ENCODE measurements at regions not wholly inside any gene's neighbourhood (a gene's known extent, or its start where the extent isn't known, plus 50 kb on each side); places are given as distances from the start of the nearest gene placed in this dataset.

DNA sequence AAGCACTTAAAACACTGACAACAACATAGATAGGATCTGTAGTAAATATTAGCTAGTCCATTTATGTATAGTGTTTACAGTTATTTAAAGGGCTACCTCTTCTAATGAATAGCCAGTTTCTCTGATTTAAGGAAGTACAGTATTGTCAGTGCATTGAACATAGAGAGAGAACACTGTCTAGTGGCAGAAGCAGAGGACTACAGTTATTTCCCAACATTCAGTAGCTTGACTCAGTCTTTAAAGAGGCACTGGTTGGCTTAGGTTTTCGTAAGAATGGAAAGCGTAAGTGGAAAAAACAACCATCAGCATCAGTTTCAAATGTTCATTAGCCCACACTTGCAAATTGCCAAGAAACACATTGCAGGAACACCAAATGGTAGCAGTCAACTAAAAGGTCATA is 125.0 kb upstream of the HMGA2 start:
- DNase-seq (ENCODE audit: low read depth): no peak
- POLR2A ChIA-PET: interaction anchor here (0.7 kb wide), 1 partner anchor 42 kb away, joined by 3 read pairs; no protein-coding TSS in a partner anchor

GRCh38 chr12:65703176-65703575 is 121.1 kb upstream of the HMGA2 start:
- no peaks in the 10 kb centered on the region for H3K27me3 ChIP-seq (ENCODE audit: control insufficient read depth, insufficient read depth, low read length)
- ChIA-PET CTCF (no interaction called here), POLR2A (no interaction called here)
- no peak for DNase-seq (ENCODE audit: low read depth)
- no peak overlapping the region for H3K4me3 ChIP-seq (ENCODE audit: low read depth, low read length)
- TF ChIP-seq, protein P1, sequence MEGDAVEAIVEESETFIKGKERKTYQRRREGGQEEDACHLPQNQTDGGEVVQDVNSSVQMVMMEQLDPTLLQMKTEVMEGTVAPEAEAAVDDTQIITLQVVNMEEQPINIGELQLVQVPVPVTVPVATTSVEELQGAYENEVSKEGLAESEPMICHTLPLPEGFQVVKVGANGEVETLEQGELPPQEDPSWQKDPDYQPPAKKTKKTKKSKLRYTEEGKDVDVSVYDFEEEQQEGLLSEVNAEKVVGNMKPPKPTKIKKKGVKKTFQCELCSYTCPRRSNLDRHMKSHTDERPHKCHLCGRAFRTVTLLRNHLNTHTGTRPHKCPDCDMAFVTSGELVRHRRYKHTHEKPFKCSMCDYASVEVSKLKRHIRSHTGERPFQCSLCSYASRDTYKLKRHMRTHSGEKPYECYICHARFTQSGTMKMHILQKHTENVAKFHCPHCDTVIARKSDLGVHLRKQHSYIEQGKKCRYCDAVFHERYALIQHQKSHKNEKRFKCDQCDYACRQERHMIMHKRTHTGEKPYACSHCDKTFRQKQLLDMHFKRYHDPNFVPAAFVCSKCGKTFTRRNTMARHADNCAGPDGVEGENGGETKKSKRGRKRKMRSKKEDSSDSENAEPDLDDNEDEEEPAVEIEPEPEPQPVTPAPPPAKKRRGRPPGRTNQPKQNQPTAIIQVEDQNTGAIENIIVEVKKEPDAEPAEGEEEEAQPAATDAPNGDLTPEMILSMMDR (IDR thresholded peaks at IDR 0.05; ENCODE audit: insufficient read depth, low read depth, low read length): no peak
- H3K36me3 ChIP-seq (ENCODE audit: control insufficient read depth, insufficient read depth, low read length): no peaks in the 10 kb centered on the region

More for the DNA sequence above, 125.0 kb upstream of the HMGA2 start:
- no peaks in the 10 kb centered on the region for H3K36me3 ChIP-seq (ENCODE audit: control insufficient read depth, insufficient read depth, low read length)
- H3K4me3 ChIP-seq (ENCODE audit: low read depth, low read length): no peak overlapping the region
- CTCF ChIA-PET: interaction anchor here (0.9 to 2.5 kb wide), 15 partner anchors 8 to 371 kb away, joined by 3 to 9 read pairs (median 4); no protein-coding TSS in a partner anchor
- TF ChIP-seq, protein P1 (IDR thresholded peaks at IDR 0.05; ENCODE audit: insufficient read depth, low read depth, low read length): peak; percentile 57
- H3K27me3 ChIP-seq (ENCODE audit: control insufficient read depth, insufficient read depth, low read length): no peaks in the 10 kb centered on the region

DNA sequence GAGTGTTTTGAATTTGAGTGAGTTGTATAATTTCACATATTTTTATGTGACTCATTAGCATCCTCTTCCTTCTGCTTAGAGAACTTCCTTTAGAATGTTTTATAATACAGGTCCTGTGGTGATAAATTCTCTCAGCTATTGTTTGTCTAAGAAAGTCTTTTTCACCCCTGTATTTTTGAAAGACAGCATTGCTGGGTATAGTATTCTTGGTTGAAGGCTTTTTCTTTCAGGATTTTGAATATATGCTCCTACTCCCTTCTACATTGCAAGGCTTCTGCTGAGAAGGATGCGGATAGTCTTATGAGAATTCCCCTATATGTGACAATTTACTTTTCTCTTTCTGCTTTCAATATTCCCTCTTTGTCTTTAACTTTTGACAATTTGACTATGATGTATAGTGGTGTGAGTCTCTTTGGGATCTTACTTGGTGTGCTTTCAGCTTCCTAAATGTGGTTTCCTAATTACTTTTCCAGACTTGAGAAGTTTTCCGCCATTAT is 118.9 kb upstream of the HMGA2 start:
- ChIA-PET POLR2A (no interaction called here), CTCF (interaction anchor here (0.7 kb wide), 1 partner anchor 362 kb away, joined by 3 read pairs; no protein-coding TSS in a partner anchor)

DNA sequence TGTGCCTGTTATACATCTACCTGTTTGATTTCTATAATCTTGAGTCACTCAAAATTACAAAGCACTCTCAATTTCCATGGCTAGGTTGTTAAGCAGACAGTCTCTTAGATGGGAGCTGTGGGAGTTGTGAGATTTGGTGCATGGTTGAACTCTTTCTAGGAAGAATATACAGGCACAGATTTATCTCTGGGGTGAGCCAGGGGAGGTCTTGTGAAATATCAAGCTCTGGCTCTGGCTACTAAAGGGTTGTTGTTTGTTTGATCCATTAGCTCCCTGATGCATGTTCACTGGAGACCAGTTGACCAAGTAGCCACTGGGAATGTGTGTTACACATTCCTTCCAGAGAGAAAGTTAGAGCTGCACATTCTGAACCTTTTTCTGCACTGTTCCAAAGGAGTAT is 117.2 kb upstream of the HMGA2 start:
- DNase-seq (ENCODE audit: low read depth): no peak
- ChIA-PET CTCF (interaction anchor here (2.3 kb wide), 1 partner anchor 8 kb away, joined by 9 read pairs; no protein-coding TSS in a partner anchor), POLR2A (no interaction called here)
- Histone ChIP-seq H3K4me3 (ENCODE audit: low read depth, low read length) (no peak overlapping the region), H3K27me3 (ENCODE audit: control insufficient read depth, insufficient read depth, low read length) (no peaks in the 10 kb centered on the region), H3K36me3 (ENCODE audit: control insufficient read depth, insufficient read depth, low read length) (no peaks in the 10 kb centered on the region)
- TF ChIP-seq, protein P1 (IDR thresholded peaks at IDR 0.05; ENCODE audit: insufficient read depth, low read depth, low read length): no peak

More for the DNA sequence above, 118.9 kb upstream of the HMGA2 start:
- DNase-seq (ENCODE audit: low read depth): no peak
- Histone ChIP-seq H3K36me3 (ENCODE audit: control insufficient read depth, insufficient read depth, low read length) (no peaks in the 10 kb centered on the region), H3K27me3 (ENCODE audit: control insufficient read depth, insufficient read depth, low read length) (no peaks in the 10 kb centered on the region), H3K4me3 (ENCODE audit: low read depth, low read length) (no peak overlapping the region)
- TF ChIP-seq, protein P1 (IDR thresholded peaks at IDR 0.05; ENCODE audit: insufficient read depth, low read depth, low read length): no peak

- no peaks in the 10 kb centered on the region for H3K27me3 ChIP-seq (ENCODE audit: control insufficient read depth, insufficient read depth, low read length)
- TF ChIP-seq, protein P1 (IDR thresholded peaks at IDR 0.05; ENCODE audit: insufficient read depth, low read depth, low read length): no peak
- ChIA-PET CTCF (interaction anchor here (0.9 to 1.1 kb wide), 2 partner anchors 14 to 166 kb away, joined by 3 to 5 read pairs; no protein-coding TSS in a partner anchor), POLR2A (no interaction called here)
- H3K36me3 ChIP-seq (ENCODE audit: control insufficient read depth, insufficient read depth, low read length): no peaks in the 10 kb centered on the region
- H3K4me3 ChIP-seq (ENCODE audit: low read depth, low read length): no peak overlapping the region
- DNase-seq (ENCODE audit: low read depth): no peak
These were observed 111.9 kb upstream of the HMGA2 start for GRCh38 chr12:65712260-65713004.

Data from BJ (cell line).